Osteoblast (primary cell): ENCODE measurements at regions not wholly inside any gene's neighbourhood (a gene's known extent, or its start where the extent isn't known, plus 50 kb on each side); places are given as distances from the start of the nearest gene placed in this dataset.

Experiments used
- DNase-seq: peaks from one replicate; pipeline ENCODE4 v3.0.0; 2011; ENCODE audit warnings: low spot score, mixed read lengths; ENCODE audit not compliant: insufficient read length; ENCODE audit errors: missing footprints
- H2AFZ ChIP-seq: 2 replicates; pipeline ENCODE4 v1.6.0; 2011; ENCODE audit warnings: mild to moderate bottlenecking, low read length
- H3K27ac ChIP-seq: 2 replicates; pipeline ENCODE4 v1.5.1; 2011; ENCODE audit warnings: mild to moderate bottlenecking, low read depth, low read length, moderate library complexity
- H3K27me3 ChIP-seq: 2 replicates; pipeline ENCODE4 v1.6.0; 2012; ENCODE audit warnings: mild to moderate bottlenecking, control low read depth, inconsistent platforms, low read length, moderate library complexity; ENCODE audit not compliant: insufficient read depth
- H3K36me3 ChIP-seq: 2 replicates; pipeline ENCODE4 v1.5.1; 2011; ENCODE audit warnings: mild to moderate bottlenecking, low read length, control low read depth, moderate library complexity; ENCODE audit not compliant: insufficient read depth
- H3K4me1 ChIP-seq: 2 replicates; pipeline ENCODE4 v1.5.1; 2011; ENCODE audit warnings: mild to moderate bottlenecking, low read length, control low read depth, moderate library complexity; ENCODE audit not compliant: insufficient read depth
- H3K4me2 ChIP-seq: 2 replicates; pipeline ENCODE4 v1.6.0; 2011; ENCODE audit warnings: mild to moderate bottlenecking, low read length; ENCODE audit not compliant: insufficient read depth
- H3K4me3 ChIP-seq: fragments of 200-600 bp; sonication (generic); 3 replicates; pipeline ENCODE4 v1.5.1; 2012; ENCODE audit warnings: mild to moderate bottlenecking, low read length, inconsistent platforms; ENCODE audit not compliant: insufficient read depth
- H3K79me2 ChIP-seq: 2 replicates; pipeline ENCODE4 v1.6.0; 2012; ENCODE audit warnings: mild to moderate bottlenecking, low read length, control low read depth, inconsistent platforms; ENCODE audit not compliant: insufficient read depth
- H3K9me3 ChIP-seq: 2 replicates; pipeline ENCODE4 v1.5.1; 2011; ENCODE audit warnings: low read depth, low read length, control low read depth
- H4K20me1 ChIP-seq: 2 replicates; pipeline ENCODE4 v1.6.0; 2012; ENCODE audit warnings: mild to moderate bottlenecking, low read length, control low read depth; ENCODE audit not compliant: insufficient read depth
- CTCF ChIP-seq: IDR thresholded peaks from 2 replicates; pipeline ENCODE4 v1.5.1; 2011; ENCODE audit warnings: mild to moderate bottlenecking, low read depth, low read length, moderate library complexity; ENCODE audit errors: extremely low read depth

GRCh38 chr4:81971637-81972381 is 402.0 kb downstream of the HNRNPD start:
- H3K4me3 ChIP-seq = no peak overlapping the region
- H3K36me3 ChIP-seq = no peaks in the 10 kb centered on the region
- no peaks in the 10 kb centered on the region for H3K79me2 ChIP-seq

GRCh38 chr4:81971061-81971460 is 402.7 kb downstream of the HNRNPD start:
- no peak for DNase-seq
- Histone ChIP-seq H4K20me1 (no peaks in the 10 kb centered on the region), H3K27me3 (no peaks in the 10 kb centered on the region), H3K79me2 (no peaks in the 10 kb centered on the region), H3K4me1 (no peaks in the 10 kb centered on the region), H3K4me2 (no peak overlapping the region), H2AFZ (no peak overlapping the region), H3K27ac (no peak overlapping the region), H3K36me3 (no peaks in the 10 kb centered on the region), H3K9me3 (no peaks in the 10 kb centered on the region), H3K4me3 (no peak overlapping the region)
- no peak for TF ChIP-seq CTCF

More at GRCh38 chr4:81971637-81972381, 402.0 kb downstream of the HNRNPD start:
- DNase-seq = no peak
- H3K27ac ChIP-seq = no peak overlapping the region
- H3K4me2 ChIP-seq = no peak overlapping the region
- no peaks in the 10 kb centered on the region for H3K4me1 ChIP-seq
- H2AFZ ChIP-seq = no peak overlapping the region
- no peaks in the 10 kb centered on the region for H3K9me3 ChIP-seq
- H3K27me3 ChIP-seq = no peaks in the 10 kb centered on the region
- no peaks in the 10 kb centered on the region for H4K20me1 ChIP-seq
- no peak for TF ChIP-seq CTCF

- H3K27ac ChIP-seq = no peak overlapping the region
- H3K79me2 ChIP-seq = no peaks in the 10 kb centered on the region
- no peaks in the 10 kb centered on the region for H3K4me1 ChIP-seq
- no peak for TF ChIP-seq CTCF
- H3K27me3 ChIP-seq = no peaks in the 10 kb centered on the region
- H4K20me1 ChIP-seq = no peaks in the 10 kb centered on the region
- H3K4me2 ChIP-seq = no peak overlapping the region
- H3K36me3 ChIP-seq = no peaks in the 10 kb centered on the region
- DNase-seq = no peak
- no peak overlapping the region for H2AFZ ChIP-seq
- H3K4me3 ChIP-seq = no peak overlapping the region
- no peaks in the 10 kb centered on the region for H3K9me3 ChIP-seq
Measured at GRCh38 chr4:81970454-81970853, 403.3 kb downstream of the HNRNPD start.

- H3K36me3 ChIP-seq = no peaks in the 10 kb centered on the region
- H3K9me3 ChIP-seq = no peaks in the 10 kb centered on the region
- no peak overlapping the region for H3K4me2 ChIP-seq
- H2AFZ ChIP-seq = no peak overlapping the region
- no peak overlapping the region for H3K4me3 ChIP-seq
- no peak overlapping the region for H3K27ac ChIP-seq
- H3K79me2 ChIP-seq = no peaks in the 10 kb centered on the region
- no peak for TF ChIP-seq CTCF
- no peak for DNase-seq
- no peaks in the 10 kb centered on the region for H3K27me3 ChIP-seq
- H3K4me1 ChIP-seq = no peaks in the 10 kb centered on the region
- no peaks in the 10 kb centered on the region for H4K20me1 ChIP-seq
Measured at GRCh38 chr4:81966676-81967075, 407.1 kb downstream of the HNRNPD start.
